ENCODE measurements at regions not wholly inside any gene's neighbourhood (a gene's known extent, or its start where the extent isn't known, plus 50 kb on each side); places are given as distances from the start of the nearest gene placed in this dataset.

GRCh38 chr2:216302981-216303676, 69.2 kb downstream of the MARCHF4 start:
- no peak for TF ChIP-seq EZH2 (IDR thresholded peaks at IDR 0.05; ENCODE audit: insufficient read depth, poor library complexity, severe bottlenecking)
- TF ChIP-seq EZH2phosphoT487 (IDR thresholded peaks at IDR 0.05; ENCODE audit: insufficient read depth, low read depth), result no peak
